ENCODE measurements at regions not wholly inside any gene's neighbourhood (a gene's known extent, or its start where the extent isn't known, plus 50 kb on each side); places are given as distances from the start of the nearest gene placed in this dataset.

DNA sequence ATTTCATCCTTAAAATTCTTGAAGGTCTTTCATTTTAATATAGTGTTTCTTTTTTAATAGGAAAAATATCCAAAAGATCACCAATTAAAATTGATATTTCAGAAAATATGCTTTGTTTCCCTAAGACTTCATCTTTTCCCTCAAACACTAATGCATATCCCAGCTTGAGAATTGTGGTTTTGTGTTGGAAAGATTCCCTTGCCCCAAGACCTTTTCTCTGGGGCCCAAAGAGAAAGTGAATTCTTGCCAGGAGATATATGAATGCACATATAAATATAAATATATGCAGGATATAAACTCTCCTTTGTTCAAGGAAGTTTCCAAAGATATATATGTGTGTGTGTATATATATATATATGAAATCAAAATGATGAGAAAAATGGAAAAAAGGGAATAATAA lies 241.2 kb downstream of the FAM76B start:
- DNase-seq: no peak
- no peaks in the 10 kb centered on the region for H3K79me1 ChIP-seq (ENCODE audit: insufficient read depth, low read depth, low read length, poor library complexity, severe bottlenecking)
- H3K27me3 Mint-ChIP-seq (ENCODE audit: low read depth): no peaks in the 10 kb centered on the region
- H2AFZ ChIP-seq (ENCODE audit: low read length): no peak overlapping the region
- H4K20me1 ChIP-seq (ENCODE audit: control insufficient read depth, insufficient read depth, insufficient read length): no peaks in the 10 kb centered on the region
- H3K27ac ChIP-seq (ENCODE audit: insufficient read length, low read depth, low read length): no peak overlapping the region
- no peak overlapping the region for H3K23ac ChIP-seq (ENCODE audit: insufficient read length, low read depth, low read length)
- H2BK20ac ChIP-seq (ENCODE audit: low read depth, low read length, poor library complexity, severe bottlenecking): no peak overlapping the region
- H3K56ac ChIP-seq (ENCODE audit: insufficient read length, low read depth, low read length): no peak overlapping the region
- H2BK15ac ChIP-seq (ENCODE audit: low read depth, low read length): no peak overlapping the region
- H3K9ac ChIP-seq (ENCODE audit: extremely low read depth, insufficient read length, low read length): no peak overlapping the region
- no peaks in the 10 kb centered on the region for H3K23me2 ChIP-seq (ENCODE audit: insufficient read length, low read depth, low read length, poor library complexity, severe bottlenecking)
- H3K27me3 ChIP-seq (ENCODE audit: insufficient read depth, low read length): no peaks in the 10 kb centered on the region
- no peak overlapping the region for H3K4ac ChIP-seq (ENCODE audit: low read depth, low read length)
- H3K14ac ChIP-seq (ENCODE audit: insufficient read depth, low read length): no peak overlapping the region
- H3T11ph ChIP-seq (ENCODE audit: low read length): no peak overlapping the region
- no peaks in the 10 kb centered on the region for H3K79me2 ChIP-seq (ENCODE audit: insufficient read depth, low read length)
- H4K91ac ChIP-seq (ENCODE audit: insufficient read length, low read depth, low read length): no peak overlapping the region
- no peak overlapping the region for H3K4me3 Mint-ChIP-seq
- no peak overlapping the region for H3K4me2 ChIP-seq (ENCODE audit: insufficient read depth, insufficient read length, low read length)
- H3K18ac ChIP-seq (ENCODE audit: insufficient read length, low read depth, low read length): no peak overlapping the region
- peaks cover 0 to 6% (median 0%) of the 10 kb centered on the region in 3 experiments; a peak in 2 of 7 replicates for H3K36me3 Mint-ChIP-seq (ENCODE audit: insufficient read depth in 1 of 3, low read depth in 3 of 3)
- no peak overlapping the region for H2BK12ac ChIP-seq (ENCODE audit: insufficient read length, low read depth, low read length)
- H3K4me1 Mint-ChIP-seq: peaks cover 0 to 8% of the 10 kb centered on the region in 2 experiments; a peak in 2 of 4 replicates
- H3K9me3 ChIP-seq (ENCODE audit: control insufficient read depth, low read depth, low read length): no peaks in the 10 kb centered on the region
- H4K5ac ChIP-seq (ENCODE audit: insufficient read length, low read depth, low read length): no peak overlapping the region
- TF ChIP-seq, protein P1, sequence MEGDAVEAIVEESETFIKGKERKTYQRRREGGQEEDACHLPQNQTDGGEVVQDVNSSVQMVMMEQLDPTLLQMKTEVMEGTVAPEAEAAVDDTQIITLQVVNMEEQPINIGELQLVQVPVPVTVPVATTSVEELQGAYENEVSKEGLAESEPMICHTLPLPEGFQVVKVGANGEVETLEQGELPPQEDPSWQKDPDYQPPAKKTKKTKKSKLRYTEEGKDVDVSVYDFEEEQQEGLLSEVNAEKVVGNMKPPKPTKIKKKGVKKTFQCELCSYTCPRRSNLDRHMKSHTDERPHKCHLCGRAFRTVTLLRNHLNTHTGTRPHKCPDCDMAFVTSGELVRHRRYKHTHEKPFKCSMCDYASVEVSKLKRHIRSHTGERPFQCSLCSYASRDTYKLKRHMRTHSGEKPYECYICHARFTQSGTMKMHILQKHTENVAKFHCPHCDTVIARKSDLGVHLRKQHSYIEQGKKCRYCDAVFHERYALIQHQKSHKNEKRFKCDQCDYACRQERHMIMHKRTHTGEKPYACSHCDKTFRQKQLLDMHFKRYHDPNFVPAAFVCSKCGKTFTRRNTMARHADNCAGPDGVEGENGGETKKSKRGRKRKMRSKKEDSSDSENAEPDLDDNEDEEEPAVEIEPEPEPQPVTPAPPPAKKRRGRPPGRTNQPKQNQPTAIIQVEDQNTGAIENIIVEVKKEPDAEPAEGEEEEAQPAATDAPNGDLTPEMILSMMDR (conservative IDR thresholded peaks at IDR 0.05): no peak
- no peaks in the 10 kb centered on the region for H3K4me1 ChIP-seq (ENCODE audit: insufficient read depth, low read length)
- H4K8ac ChIP-seq (replicated peaks; ENCODE audit: insufficient read length, low read depth, low read length): no peak overlapping the region
- H3K9me3 Mint-ChIP-seq: peaks cover 2 to 4% of the 10 kb centered on the region in 2 experiments; a peak in 2 of 5 replicates
- H2BK120ac ChIP-seq (ENCODE audit: low read depth, low read length, poor library complexity, severe bottlenecking): no peak overlapping the region
- H2BK5ac ChIP-seq (ENCODE audit: insufficient read length, low read length): no peak overlapping the region
- H2AK5ac ChIP-seq (ENCODE audit: insufficient read length, low read length): no peak overlapping the region
- no peak overlapping the region for H3K27ac Mint-ChIP-seq
